ENCODE measurements at regions not wholly inside any gene's neighbourhood (a gene's known extent, or its start where the extent isn't known, plus 50 kb on each side); places are given as distances from the start of the nearest gene placed in this dataset.
"Not testable (repeated sequence)": the region's sequence is repeated elsewhere in the genome, so short reads cannot be mapped to it uniquely, and the experiment has no call there.

DNA sequence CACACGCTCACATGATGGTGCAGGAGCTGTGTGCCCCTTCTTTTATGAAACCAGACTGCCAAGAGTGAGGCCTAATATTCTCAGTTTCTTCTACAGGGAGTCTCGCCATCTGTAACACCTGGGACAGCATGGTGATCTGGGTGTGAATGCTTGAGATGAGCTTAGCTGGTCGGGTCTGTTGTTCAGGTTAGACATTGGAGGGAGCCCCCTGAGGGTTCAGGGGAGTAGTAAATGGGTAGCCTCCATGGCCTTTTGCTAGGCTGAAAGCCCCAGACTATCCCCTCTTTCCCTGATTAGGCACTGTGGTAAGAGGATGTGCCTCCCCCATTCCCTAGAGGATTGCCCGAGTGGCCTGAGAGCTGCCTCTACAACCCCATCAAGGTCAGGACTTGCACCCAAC is 1916.1 kb downstream of the PCDH9 start:
- DNase-seq, result no peak
- no peak overlapping the region for H3K9ac ChIP-seq (ENCODE audit: low read length)
- H3K9me2 ChIP-seq (replicated peaks; ENCODE audit: insufficient read depth, low read length), result no peaks in the 10 kb centered on the region
- H3K79me2 ChIP-seq (ENCODE audit: low read length), result no peaks in the 10 kb centered on the region
- H3K27me3 ChIP-seq (replicated peaks; ENCODE audit: insufficient read depth, low read length), result no peaks in the 10 kb centered on the region
- no peaks in the 10 kb centered on the region for H3K9me3 ChIP-seq (replicated peaks; ENCODE audit: insufficient read depth, low read length)
- no peaks in the 10 kb centered on the region for H4K20me1 ChIP-seq (ENCODE audit: insufficient read depth, low read length)
- H3F3A ChIP-seq (ENCODE audit: insufficient read depth, low read length), result no peaks in the 10 kb centered on the region
- no peaks in the 10 kb centered on the region for H3K36me3 ChIP-seq (replicated peaks; ENCODE audit: insufficient read depth, low read length)
- H3K4me1 ChIP-seq (ENCODE audit: low read length), result no peaks in the 10 kb centered on the region
- TF ChIP-seq EZH2phosphoT487 (IDR thresholded peaks at IDR 0.05; ENCODE audit: low read length), result no peak
- TF ChIP-seq, protein P1, sequence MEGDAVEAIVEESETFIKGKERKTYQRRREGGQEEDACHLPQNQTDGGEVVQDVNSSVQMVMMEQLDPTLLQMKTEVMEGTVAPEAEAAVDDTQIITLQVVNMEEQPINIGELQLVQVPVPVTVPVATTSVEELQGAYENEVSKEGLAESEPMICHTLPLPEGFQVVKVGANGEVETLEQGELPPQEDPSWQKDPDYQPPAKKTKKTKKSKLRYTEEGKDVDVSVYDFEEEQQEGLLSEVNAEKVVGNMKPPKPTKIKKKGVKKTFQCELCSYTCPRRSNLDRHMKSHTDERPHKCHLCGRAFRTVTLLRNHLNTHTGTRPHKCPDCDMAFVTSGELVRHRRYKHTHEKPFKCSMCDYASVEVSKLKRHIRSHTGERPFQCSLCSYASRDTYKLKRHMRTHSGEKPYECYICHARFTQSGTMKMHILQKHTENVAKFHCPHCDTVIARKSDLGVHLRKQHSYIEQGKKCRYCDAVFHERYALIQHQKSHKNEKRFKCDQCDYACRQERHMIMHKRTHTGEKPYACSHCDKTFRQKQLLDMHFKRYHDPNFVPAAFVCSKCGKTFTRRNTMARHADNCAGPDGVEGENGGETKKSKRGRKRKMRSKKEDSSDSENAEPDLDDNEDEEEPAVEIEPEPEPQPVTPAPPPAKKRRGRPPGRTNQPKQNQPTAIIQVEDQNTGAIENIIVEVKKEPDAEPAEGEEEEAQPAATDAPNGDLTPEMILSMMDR (IDR thresholded peaks at IDR 0.05; ENCODE audit: low read length), result no peak
- no peak for TF ChIP-seq EZH2 (optimal IDR thresholded peaks at IDR 0.05; ENCODE audit: low read depth, low read length)
- no peak overlapping the region for H3K4me3 ChIP-seq (ENCODE audit: low read length)
- H3K4me2 ChIP-seq (ENCODE audit: low read depth, low read length), result no peak overlapping the region
- no peak overlapping the region for H2AFZ ChIP-seq (ENCODE audit: low read length)
- no peak overlapping the region for H3K27ac ChIP-seq (ENCODE audit: low read length)

DNA sequence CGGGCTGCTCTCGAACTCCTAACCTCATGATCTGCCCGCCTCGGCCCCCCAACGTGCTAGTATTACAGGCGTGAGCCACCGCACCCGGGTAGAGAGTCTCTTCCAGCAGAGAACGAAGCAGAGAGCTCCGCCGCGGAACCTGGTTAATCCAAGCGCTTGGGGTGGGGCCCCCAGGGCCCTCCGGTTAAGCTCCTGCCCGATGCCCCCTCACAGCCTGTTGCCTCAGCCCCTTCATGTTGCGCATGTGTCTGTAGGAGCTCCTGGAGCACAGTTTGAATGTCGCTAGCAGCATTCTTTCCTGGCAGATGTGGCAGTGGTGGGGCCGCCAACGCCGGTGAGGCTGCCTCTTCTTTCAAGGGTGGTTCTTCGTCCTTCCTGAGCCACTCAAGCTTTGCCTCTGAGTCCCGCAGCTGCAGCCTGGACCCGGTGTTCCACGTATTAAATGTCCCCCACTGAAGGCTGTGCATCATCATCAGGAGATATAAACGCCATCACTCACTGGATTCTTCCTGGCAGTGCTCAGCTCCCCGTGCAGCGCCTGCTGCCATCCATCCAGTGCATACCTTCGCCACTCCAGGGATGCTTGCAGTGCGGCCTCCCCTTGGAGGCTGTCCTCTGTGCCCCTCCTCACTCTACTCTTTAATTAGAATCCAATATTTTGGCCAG is 1919.3 kb downstream of the PCDH9 start:
- Histone ChIP-seq H3F3A (ENCODE audit: insufficient read depth, low read length) (no peaks in the 10 kb centered on the region), H3K9ac (ENCODE audit: low read length) (no peak overlapping the region), H3K4me3 (ENCODE audit: low read length) (no peak overlapping the region), H3K27ac (ENCODE audit: low read length) (no peak overlapping the region), H3K4me1 (ENCODE audit: low read length) (no peaks in the 10 kb centered on the region), H2AFZ (ENCODE audit: low read length) (no peak overlapping the region), H3K9me2 (replicated peaks; ENCODE audit: insufficient read depth, low read length) (no peaks in the 10 kb centered on the region), H3K36me3 (replicated peaks; ENCODE audit: insufficient read depth, low read length) (no peaks in the 10 kb centered on the region), H3K9me3 (replicated peaks; ENCODE audit: insufficient read depth, low read length) (no peaks in the 10 kb centered on the region), H3K79me2 (ENCODE audit: low read length) (no peaks in the 10 kb centered on the region), H4K20me1 (ENCODE audit: insufficient read depth, low read length) (no peaks in the 10 kb centered on the region), H3K27me3 (replicated peaks; ENCODE audit: insufficient read depth, low read length) (no peaks in the 10 kb centered on the region), H3K4me2 (ENCODE audit: low read depth, low read length) (no peak overlapping the region)
- DNase-seq, result no peak
- TF ChIP-seq, protein P1 (IDR thresholded peaks at IDR 0.05; ENCODE audit: low read length), result no peak
- TF ChIP-seq EZH2 (optimal IDR thresholded peaks at IDR 0.05; ENCODE audit: low read depth, low read length), result no peak
- TF ChIP-seq EZH2phosphoT487 (IDR thresholded peaks at IDR 0.05; ENCODE audit: low read length), result no peak

DNA sequence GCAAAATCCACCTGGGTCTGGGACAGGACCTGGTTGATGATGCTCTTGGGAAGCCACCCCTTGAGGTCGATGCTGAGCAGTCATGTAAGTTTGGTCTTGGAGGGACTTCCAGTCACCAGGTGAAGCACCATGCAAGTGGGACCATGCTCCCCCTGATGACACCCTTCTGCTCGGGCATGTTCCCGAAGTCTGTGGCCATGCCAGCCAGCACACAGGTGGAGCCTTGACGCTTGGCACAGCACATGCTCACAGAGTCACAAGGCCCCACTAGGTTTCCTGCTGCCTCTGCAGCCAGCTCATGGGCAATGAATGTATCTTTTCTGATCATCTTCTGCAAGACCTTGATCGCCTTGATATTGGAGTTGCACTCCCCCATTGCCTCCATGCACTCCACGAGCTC is 1920.2 kb downstream of the PCDH9 start:
- no peaks in the 10 kb centered on the region for H3K27me3 ChIP-seq (replicated peaks; ENCODE audit: insufficient read depth, low read length)
- DNase-seq, result no peak
- H3K9me2 ChIP-seq (replicated peaks; ENCODE audit: insufficient read depth, low read length), result no peaks in the 10 kb centered on the region
- no peaks in the 10 kb centered on the region for H4K20me1 ChIP-seq (ENCODE audit: insufficient read depth, low read length)
- H3K9me3 ChIP-seq (replicated peaks; ENCODE audit: insufficient read depth, low read length), result no peaks in the 10 kb centered on the region
- no peak overlapping the region for H3K4me3 ChIP-seq (ENCODE audit: low read length)
- no peak overlapping the region for H2AFZ ChIP-seq (ENCODE audit: low read length)
- H3K4me1 ChIP-seq (ENCODE audit: low read length), result no peaks in the 10 kb centered on the region
- H3F3A ChIP-seq (ENCODE audit: insufficient read depth, low read length), result no peaks in the 10 kb centered on the region
- H3K4me2 ChIP-seq (ENCODE audit: low read depth, low read length), result no peak overlapping the region
- H3K79me2 ChIP-seq (ENCODE audit: low read length), result no peaks in the 10 kb centered on the region
- H3K36me3 ChIP-seq (replicated peaks; ENCODE audit: insufficient read depth, low read length), result no peaks in the 10 kb centered on the region
- TF ChIP-seq, protein P1 (IDR thresholded peaks at IDR 0.05; ENCODE audit: low read length), result no peak
- TF ChIP-seq EZH2phosphoT487 (IDR thresholded peaks at IDR 0.05; ENCODE audit: low read length), result no peak
- TF ChIP-seq EZH2 (optimal IDR thresholded peaks at IDR 0.05; ENCODE audit: low read depth, low read length), result no peak
- H3K27ac ChIP-seq (ENCODE audit: low read length), result no peak overlapping the region
- H3K9ac ChIP-seq (ENCODE audit: low read length), result no peak overlapping the region

DNA sequence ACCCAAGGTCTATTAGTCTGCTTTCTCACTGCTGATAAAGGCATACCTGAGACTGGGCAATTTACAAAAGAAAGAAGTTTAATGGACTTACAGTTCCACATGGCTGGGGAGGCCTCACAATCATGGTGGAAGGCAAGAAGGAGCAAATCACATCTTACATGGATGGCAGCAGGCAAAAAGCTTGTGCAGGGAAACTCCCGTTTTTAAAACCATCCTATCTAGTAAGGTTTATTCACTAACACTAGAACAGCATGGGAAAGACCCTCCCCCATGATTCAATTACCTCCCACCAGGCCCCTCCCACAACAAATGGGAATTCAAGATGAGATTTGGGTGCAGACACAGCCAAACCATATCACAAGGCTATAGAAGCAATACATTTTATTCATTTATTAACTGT is 1921.4 kb downstream of the PCDH9 start:
- H4K20me1 ChIP-seq (ENCODE audit: insufficient read depth, low read length); H3F3A ChIP-seq (ENCODE audit: insufficient read depth, low read length); H3K4me3 ChIP-seq (ENCODE audit: low read length); H3K9me3 ChIP-seq (replicated peaks; ENCODE audit: insufficient read depth, low read length); H3K4me1 ChIP-seq (ENCODE audit: low read length); H3K9ac ChIP-seq (ENCODE audit: low read length); H3K79me2 ChIP-seq (ENCODE audit: low read length); H3K9me2 ChIP-seq (replicated peaks; ENCODE audit: insufficient read depth, low read length); DNase-seq; H3K27me3 ChIP-seq (replicated peaks; ENCODE audit: insufficient read depth, low read length); H3K27ac ChIP-seq (ENCODE audit: low read length); H3K36me3 ChIP-seq (replicated peaks; ENCODE audit: insufficient read depth, low read length); H2AFZ ChIP-seq (ENCODE audit: low read length); H3K4me2 ChIP-seq (ENCODE audit: low read depth, low read length): not testable (repeated sequence)

Data from MM.1S (cell line).